HG03469 (cell line): ENCODE measurements at regions not wholly inside any gene's neighbourhood (a gene's known extent, or its start where the extent isn't known, plus 50 kb on each side); places are given as distances from the start of the nearest gene placed in this dataset.
"Not testable (repeated sequence)": the region's sequence is repeated elsewhere in the genome, so short reads cannot be mapped to it uniquely, and the experiment has no call there.

Source experiments
- ATAC-seq: cut with Tn5 transposase; IDR thresholded peaks from one replicate; pipeline ENCODE4 v1.9.1; 2021; ENCODE audit warnings: mild to moderate bottlenecking, moderate library complexity, moderate number of reproducible peaks; ENCODE audit not compliant: unreplicated experiment

- not testable (repeated sequence) for ATAC-seq
Observed at GRCh38 chr14:42481714-42482113, 875.0 kb downstream of the LRFN5 start.

GRCh38 chr14:42480255-42480654, 873.6 kb downstream of the LRFN5 start:
- ATAC-seq, result no peak

GRCh38 chr14:42475289-42475688, 868.6 kb downstream of the LRFN5 start:
- ATAC-seq, result no peak

- no peak for ATAC-seq
Observed at GRCh38 chr14:42470427-42470719, 863.7 kb downstream of the LRFN5 start.

GRCh38 chr14:42469637-42470426, 863.2 kb downstream of the LRFN5 start:
- no peak for ATAC-seq

- no peak for ATAC-seq
Observed at GRCh38 chr14:42460673-42461072, 854.0 kb downstream of the LRFN5 start.

- no peak for ATAC-seq
Observed at GRCh38 chr14:42459171-42459685, 852.6 kb downstream of the LRFN5 start.

GRCh38 chr14:42441615-42442014, 834.9 kb downstream of the LRFN5 start:
- ATAC-seq, result no peak

GRCh38 chr14:42437809-42438208, 831.1 kb downstream of the LRFN5 start:
- no peak for ATAC-seq

GRCh38 chr14:42429401-42429800, 822.7 kb downstream of the LRFN5 start:
- no peak for ATAC-seq

GRCh38 chr14:42428996-42429395, 822.3 kb downstream of the LRFN5 start:
- peak; percentile 89 for ATAC-seq

- no peak for ATAC-seq
Observed at GRCh38 chr14:42424501-42424900, 817.8 kb downstream of the LRFN5 start.

GRCh38 chr14:42421377-42422078, 814.9 kb downstream of the LRFN5 start:
- ATAC-seq, result peak; percentile 47

- no peak for ATAC-seq
Observed at GRCh38 chr14:42420071-42420470, 813.4 kb downstream of the LRFN5 start.

GRCh38 chr14:42407153-42407552, 800.5 kb downstream of the LRFN5 start:
- ATAC-seq, result no peak

- ATAC-seq, result peak; percentile 60
Observed at GRCh38 chr14:42391146-42391834, 784.6 kb downstream of the LRFN5 start.

- ATAC-seq, result no peak
Observed at GRCh38 chr14:42378880-42379279, 772.2 kb downstream of the LRFN5 start.

GRCh38 chr14:42378274-42378673, 771.6 kb downstream of the LRFN5 start:
- ATAC-seq, result no peak

GRCh38 chr14:42374332-42374731, 767.7 kb downstream of the LRFN5 start:
- no peak for ATAC-seq

- ATAC-seq, result no peak
Observed at GRCh38 chr14:42370056-42370455, 763.4 kb downstream of the LRFN5 start.

GRCh38 chr14:42368234-42368633, 761.6 kb downstream of the LRFN5 start:
- no peak for ATAC-seq

- ATAC-seq, result peak; percentile 87
Observed at GRCh38 chr14:42353315-42353714, 746.6 kb downstream of the LRFN5 start.
